NCI-H460 (cell line): ENCODE measurements at regions not wholly inside any gene's neighbourhood (a gene's known extent, or its start where the extent isn't known, plus 50 kb on each side); places are given as distances from the start of the nearest gene placed in this dataset.
"Not testable (repeated sequence)": the region's sequence is repeated elsewhere in the genome, so short reads cannot be mapped to it uniquely, and the experiment has no call there.

ENCODE experiments used
- DNase-seq: peaks from one replicate; pipeline ENCODE4 v3.0.0-alpha.2; 2016; ENCODE audit warnings: low read depth; ENCODE audit errors: extremely low read depth
- small RNA-seq, 2 experiments: library from RNA; depleted of rRNA; stranded (forward); fragments of <200 nt; gene quantifications; one replicate each; pipeline ENCODE3, GENCODE V24; 2014

GRCh38 chr20:50453533-50454244 is 56.5 kb upstream of the PTPN1 start:
- no peak for DNase-seq

DNA sequence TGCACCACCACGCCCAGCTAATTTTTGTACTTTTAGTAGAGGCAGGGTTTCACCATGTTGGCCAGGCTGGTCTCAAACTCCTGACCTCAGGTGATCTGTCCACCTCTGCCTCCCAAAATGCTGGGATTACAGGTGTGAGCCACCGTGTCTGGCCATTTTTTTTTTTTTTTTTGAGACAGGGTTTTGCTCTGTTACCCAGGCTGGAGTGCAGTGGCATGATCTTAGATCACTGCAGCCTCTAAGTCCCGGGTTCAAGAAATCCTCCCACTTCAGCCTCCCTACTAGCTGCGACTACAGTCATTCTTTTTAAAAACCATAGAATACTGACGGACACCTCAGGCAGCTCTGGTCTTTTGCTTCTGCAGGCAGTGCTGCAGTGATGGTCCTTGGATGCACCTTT is 54.9 kb upstream of the PTPN1 start:
- DNase-seq, result not testable (repeated sequence)

DNA sequence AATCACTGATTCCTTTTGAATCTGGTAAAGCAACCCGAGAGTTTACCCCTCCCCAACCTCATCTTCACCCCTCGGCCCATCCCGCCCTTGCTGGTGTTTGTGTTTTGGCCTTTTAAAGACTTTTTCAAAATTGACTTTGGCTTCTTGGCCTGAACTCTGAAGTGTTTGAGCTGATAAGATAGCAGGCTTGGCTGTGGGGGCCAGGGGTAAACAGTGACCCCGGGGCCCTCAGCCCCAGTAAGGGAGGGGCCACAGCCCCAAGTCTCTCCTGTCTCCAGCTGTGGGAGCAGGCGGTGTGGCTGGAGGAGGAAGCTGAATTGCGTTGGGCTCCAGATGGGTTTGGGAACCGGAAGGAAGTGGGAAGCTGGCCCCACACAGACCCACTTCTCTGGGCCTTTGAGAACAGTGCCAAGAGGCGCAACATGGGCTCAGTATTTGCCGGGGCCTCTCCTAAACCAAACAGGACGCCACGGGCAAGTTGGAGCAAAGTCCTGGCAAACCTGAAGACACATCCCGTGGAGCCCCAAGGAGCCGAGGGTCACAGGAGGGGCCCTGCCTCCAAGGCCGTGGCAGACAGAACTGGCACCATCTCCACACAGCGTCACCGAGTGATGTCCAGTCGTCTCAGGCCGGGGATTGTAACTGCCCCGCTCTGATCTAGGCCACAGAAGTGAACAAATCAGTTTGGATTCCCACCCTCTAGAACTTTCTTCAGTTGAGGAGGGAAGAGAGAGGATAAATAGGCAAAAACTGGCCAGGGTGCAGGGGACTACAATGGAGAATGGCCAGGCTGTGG is 54.3 kb upstream of the PTPN1 start:
- no peak for DNase-seq

- DNase-seq, result no peak
Measured at GRCh38 chr20:50456452-50457324, 53.5 kb upstream of the PTPN1 start.

DNA sequence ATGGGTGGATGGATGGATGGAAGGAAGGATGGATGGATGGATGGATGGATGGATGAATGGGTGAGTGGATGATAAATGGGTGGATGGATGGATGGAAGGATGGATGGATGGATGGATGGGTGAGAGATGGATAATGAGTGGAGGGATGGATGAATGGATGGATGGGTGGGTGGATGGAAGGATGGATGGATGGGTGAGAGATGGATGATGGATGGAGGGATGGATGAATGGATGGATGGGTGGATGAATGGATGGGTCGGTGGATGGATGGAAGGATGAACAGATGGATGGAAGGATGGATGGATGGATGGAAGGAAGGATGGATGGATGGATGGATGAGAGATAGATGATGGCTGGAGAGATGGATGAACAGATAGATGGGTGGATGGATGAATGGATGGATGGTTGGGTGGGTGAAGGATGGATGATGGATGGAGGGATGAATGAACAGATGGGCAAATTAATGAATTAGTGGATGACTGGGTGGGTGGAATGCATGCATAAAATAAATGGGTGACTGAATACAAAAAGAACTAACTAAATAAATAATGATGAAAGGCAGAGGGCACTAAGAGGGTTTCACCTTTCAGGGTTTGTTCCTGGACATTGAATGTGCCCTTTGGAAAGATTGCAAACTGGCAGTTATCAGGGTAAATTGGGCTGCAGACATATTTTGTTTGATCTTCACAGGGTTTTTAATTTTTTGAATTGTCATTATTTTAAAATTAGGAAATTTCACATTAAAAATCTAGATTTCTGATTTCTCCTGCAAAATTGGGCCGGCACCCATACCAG is 50.9 kb upstream of the PTPN1 start:
- no peak for DNase-seq

GRCh38 chr20:50460115-50460607 is 50.0 kb upstream of the PTPN1 start:
- no peak for DNase-seq

Small RNA genes lying in the stretch of these regions (small RNA-seq; reads per million reads assigned to genes)
- 0 to 0.06 reads per million in 2 experiments for gene RN7SL636P
